Panc1 (cell line): ENCODE measurements at regions not wholly inside any gene's neighbourhood (a gene's known extent, or its start where the extent isn't known, plus 50 kb on each side); places are given as distances from the start of the nearest gene placed in this dataset.
"Not testable (repeated sequence)": the region's sequence is repeated elsewhere in the genome, so short reads cannot be mapped to it uniquely, and the experiment has no call there.

Source experiments
- SIN3A ChIP-seq: IDR thresholded peaks from 2 replicates; pipeline ENCODE4 v1.6.1; 2012; ENCODE audit warnings: low read depth, mild to moderate bottlenecking, low read length, moderate library complexity, borderline replicate concordance; ENCODE audit not compliant: insufficient read depth
- TF ChIP-seq, protein P1 (sequence below): fragments of 450-650 bp; IDR thresholded peaks from 2 replicates; pipeline ENCODE4 v1.5.1; 2017; ENCODE audit warnings: mild to moderate bottlenecking

DNA sequence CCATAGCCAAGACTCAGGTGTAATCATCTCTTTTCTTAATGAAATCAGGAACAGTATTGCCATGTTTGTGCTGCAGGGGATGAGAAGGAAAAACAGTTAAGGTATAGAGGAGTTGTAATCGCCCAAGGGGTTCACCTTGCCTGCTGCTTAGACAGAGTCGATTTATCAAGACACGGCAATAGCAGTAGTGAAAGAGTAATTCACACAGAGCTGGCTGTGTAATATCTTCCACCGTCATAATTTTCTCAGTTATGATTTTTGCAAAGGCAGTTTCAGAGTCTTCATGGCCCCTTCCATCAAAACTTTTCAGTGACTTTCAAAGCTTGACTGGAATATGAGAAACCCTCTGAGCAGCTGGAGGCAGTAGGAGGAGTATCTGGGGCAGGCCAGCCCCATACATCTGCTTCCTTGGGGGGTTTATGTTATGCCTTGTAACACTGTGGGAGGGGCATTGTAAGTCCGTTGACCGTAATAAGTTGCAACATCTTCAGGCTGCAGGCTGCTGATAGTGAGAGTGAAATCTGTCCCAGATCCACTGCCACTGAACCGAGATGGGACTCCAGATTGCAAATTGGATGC is 605.4 kb downstream of the RPIA start:
- TF ChIP-seq, protein P1, sequence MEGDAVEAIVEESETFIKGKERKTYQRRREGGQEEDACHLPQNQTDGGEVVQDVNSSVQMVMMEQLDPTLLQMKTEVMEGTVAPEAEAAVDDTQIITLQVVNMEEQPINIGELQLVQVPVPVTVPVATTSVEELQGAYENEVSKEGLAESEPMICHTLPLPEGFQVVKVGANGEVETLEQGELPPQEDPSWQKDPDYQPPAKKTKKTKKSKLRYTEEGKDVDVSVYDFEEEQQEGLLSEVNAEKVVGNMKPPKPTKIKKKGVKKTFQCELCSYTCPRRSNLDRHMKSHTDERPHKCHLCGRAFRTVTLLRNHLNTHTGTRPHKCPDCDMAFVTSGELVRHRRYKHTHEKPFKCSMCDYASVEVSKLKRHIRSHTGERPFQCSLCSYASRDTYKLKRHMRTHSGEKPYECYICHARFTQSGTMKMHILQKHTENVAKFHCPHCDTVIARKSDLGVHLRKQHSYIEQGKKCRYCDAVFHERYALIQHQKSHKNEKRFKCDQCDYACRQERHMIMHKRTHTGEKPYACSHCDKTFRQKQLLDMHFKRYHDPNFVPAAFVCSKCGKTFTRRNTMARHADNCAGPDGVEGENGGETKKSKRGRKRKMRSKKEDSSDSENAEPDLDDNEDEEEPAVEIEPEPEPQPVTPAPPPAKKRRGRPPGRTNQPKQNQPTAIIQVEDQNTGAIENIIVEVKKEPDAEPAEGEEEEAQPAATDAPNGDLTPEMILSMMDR: not testable (repeated sequence)
- not testable (repeated sequence) for TF ChIP-seq SIN3A
